Upper lobe of left lung (tissue), 6 donors: ENCODE measurements at regions not wholly inside any gene's neighbourhood (a gene's known extent, or its start where the extent isn't known, plus 50 kb on each side); places are given as distances from the start of the nearest gene placed in this dataset.
"Not testable (repeated sequence)": the region's sequence is repeated elsewhere in the genome, so short reads cannot be mapped to it uniquely, and the experiment has no call there.

Source experiments
- ATAC-seq, 2 donors: fragments of 200-7000 bp; cut with Tn5 transposase; one replicate each; pipeline ENCODE4 v1.9.1; 2022; ENCODE audit warnings: mild to moderate bottlenecking in 2 of 2, moderate library complexity in 2 of 2; ENCODE audit not compliant: low FRiP score in 2 of 2
- DNase-seq, 2 donors: peaks; one replicate each; pipeline ENCODE4 v3.0.0-alpha.2; 2019 to 2020
- H3K27ac ChIP-seq, 4 donors: fragments of 200-600 bp; sonication (generic); one replicate each; pipeline ENCODE4 v1.5.1; 2016 to 2019
- H3K27me3 ChIP-seq, 4 donors: fragments of 200-600 bp; sonication (generic); one replicate each; pipeline ENCODE4 v1.5.1; 2017 to 2019
- H3K36me3 ChIP-seq, 4 donors: fragments of 200-600 bp; sonication (generic); one replicate each; pipeline ENCODE4 v1.5.1; 2016 to 2019
- H3K4me1 ChIP-seq, 4 donors: fragments of 200-600 bp; sonication (generic); one replicate each; pipeline ENCODE4 v1.5.1; 2018 to 2019
- H3K4me3 ChIP-seq, 4 donors: fragments of 200-600 bp; sonication (generic); one replicate each; pipeline ENCODE4 v1.5.1; 2017 to 2019; ENCODE audit warnings: mild to moderate bottlenecking in 2 of 4, moderate library complexity in 1 of 4
- H3K9me3 ChIP-seq, 4 donors: fragments of 200-600 bp; sonication (generic); one replicate each; pipeline ENCODE4 v1.5.1; 2018 to 2019
- WGBS, 2 donors: methylation state at CpG; one replicate each; pipeline ENCODE4 v1.1.5; 2017 to 2018; 5-methylcytosine and 5-hydroxymethylcytosine counted together
- small RNA-seq, 4 donors: library from RNA; depleted of rRNA; stranded (forward); fragments of <200 nt; gene quantifications; one replicate each; pipeline ENCODE3, GENCODE V24; 2016
- donor health status: DM: no; HTN: no; CAD: no; lungs with moderate emphysema.
- donor health status: DM: no; HTN: yes; CAD: no; lungs with severe emphysema.

DNA sequence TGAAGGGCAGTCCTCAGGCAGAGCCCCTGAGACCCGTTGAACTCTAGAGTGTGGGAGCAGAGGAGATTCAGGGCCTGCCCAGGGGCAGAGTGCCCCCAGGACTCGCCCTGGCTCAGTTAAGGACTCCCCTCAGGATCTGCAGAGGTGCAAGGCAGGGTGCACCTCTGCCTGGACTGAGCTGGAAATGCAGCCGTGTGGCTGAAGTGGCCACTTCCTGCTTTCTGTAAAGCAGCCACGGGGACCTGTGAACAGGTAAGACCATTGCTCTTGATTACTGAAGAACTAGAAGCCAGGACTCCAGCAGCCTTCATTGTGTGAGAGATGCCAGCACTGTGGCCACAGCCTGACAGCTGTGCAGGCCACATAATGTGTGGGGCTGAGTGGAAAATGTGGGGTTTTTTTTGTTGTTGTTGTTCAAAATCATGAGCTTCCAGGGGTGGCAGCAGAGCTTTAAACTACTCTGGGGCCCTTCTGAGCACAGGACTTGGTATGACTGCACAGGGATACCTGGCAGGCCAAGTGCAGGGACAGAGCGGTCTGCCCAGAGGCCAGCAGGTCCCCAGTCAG is 339.8 kb downstream of the CACNA1B start:
- DNase-seq: peak in 1 of 2 donors; percentile 50
- H3K27ac ChIP-seq: peak overlapping the region in 1 of 4 donors; percentile 69

GRCh38 chr9:138219249-138219648 is 341.7 kb downstream of the CACNA1B start:
- H3K4me1 ChIP-seq, H3K4me3 ChIP-seq, H3K27ac ChIP-seq, H3K9me3 ChIP-seq, ATAC-seq, H3K36me3 ChIP-seq, H3K27me3 ChIP-seq: not testable (repeated sequence)
- DNase-seq: peak in 1 of 2 donors; percentile 72
- WGBS, 2 donors: 83 to 86% methylated on average over 4 to 14 of the region's 17 CpGs

More for the DNA sequence above, 339.8 kb downstream of the CACNA1B start:
- H3K4me3 ChIP-seq, H3K27me3 ChIP-seq, H3K36me3 ChIP-seq, H3K4me1 ChIP-seq, H3K9me3 ChIP-seq: not testable (repeated sequence)
- 42% methylated on average over 3 of the region's 5 CpGs; no CpG with 5 or more reads in 1 of the 2 donors for WGBS, 2 donors
- peak; percentile 9 to 42 for ATAC-seq

DNA sequence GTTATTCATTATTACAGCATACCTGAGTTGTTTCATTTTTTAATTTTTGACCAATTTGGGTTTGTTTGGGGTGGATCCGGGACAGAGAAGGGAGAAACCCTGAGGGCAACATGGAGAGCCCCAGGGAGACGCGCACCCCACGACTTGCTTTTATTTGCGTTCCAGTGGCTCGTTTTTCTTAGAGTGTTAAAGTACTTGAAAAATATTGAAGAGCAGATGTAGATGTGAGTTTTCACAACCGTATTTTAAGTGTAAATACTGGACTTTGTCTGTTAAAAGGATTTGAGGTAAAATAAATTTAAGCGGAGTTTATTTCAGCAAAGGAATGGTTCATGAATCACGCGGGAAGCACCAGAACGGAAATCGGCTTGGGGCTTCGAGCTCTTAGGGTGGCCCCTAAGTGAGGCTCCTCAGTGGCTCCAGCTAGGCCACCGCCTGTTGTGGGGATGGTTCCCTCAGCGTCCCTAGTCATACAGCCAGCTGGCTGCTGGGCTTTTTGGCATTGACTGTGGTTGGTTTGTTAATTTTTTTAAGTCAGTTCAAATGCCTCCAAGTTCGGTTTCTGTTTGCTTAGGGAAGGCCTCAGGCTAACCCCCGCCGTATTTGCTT is 344.0 kb downstream of the CACNA1B start:
- DNase-seq, H3K36me3 ChIP-seq, H3K27me3 ChIP-seq, H3K4me1 ChIP-seq, H3K27ac ChIP-seq, H3K4me3 ChIP-seq, ATAC-seq, H3K9me3 ChIP-seq: not testable (repeated sequence)
- WGBS, 2 donors: 85 to 90% methylated on average over 7 to 9 of the region's 18 CpGs

GRCh38 chr9:138237099-138237498 is 359.5 kb downstream of the CACNA1B start:
- not testable (repeated sequence) for H3K27ac ChIP-seq, H3K4me3 ChIP-seq, H3K27me3 ChIP-seq, H3K9me3 ChIP-seq, H3K36me3 ChIP-seq, H3K4me1 ChIP-seq, ATAC-seq, DNase-seq
- WGBS, 2 donors: 80% methylated on average over 1 of the region's 2 CpGs; no CpG with 5 or more reads in 1 of the 2 donors

DNA sequence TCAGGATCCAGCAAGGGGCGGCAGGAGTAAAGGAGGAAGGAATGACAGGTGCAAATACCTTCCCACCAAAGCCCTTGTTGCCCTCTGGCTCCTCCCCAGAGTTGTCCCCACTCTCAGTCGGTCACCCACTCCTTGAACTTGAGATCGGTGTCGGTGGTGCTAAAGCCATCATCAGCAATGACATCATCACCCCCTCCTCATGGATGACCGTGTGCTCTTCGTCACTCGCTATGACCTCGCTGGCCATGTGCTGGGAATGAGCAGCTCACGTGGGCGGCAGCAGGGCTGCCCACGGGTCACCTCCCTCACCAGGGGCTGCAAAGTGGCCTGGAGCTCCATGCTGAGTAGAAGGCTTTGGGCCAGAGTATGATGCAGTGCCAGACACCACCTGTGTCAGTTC is 405.3 kb downstream of the CACNA1B start:
- H3K4me1 ChIP-seq, H3K36me3 ChIP-seq, DNase-seq, ATAC-seq, H3K4me3 ChIP-seq, H3K27me3 ChIP-seq, H3K9me3 ChIP-seq, H3K27ac ChIP-seq: not testable (repeated sequence)
- no CpG with 5 or more reads among the region's 11 CpGs for WGBS, 2 donors

Small RNA genes in the stretch of these regions (small RNA-seq; reads per million reads assigned to genes)
- 0 reads per million in 4 donors for gene RNU6-785P
